Left lobe of liver (tissue), 2 donors: ENCODE measurements at regions not wholly inside any gene's neighbourhood (a gene's known extent, or its start where the extent isn't known, plus 50 kb on each side); places are given as distances from the start of the nearest gene placed in this dataset.
"Not testable (repeated sequence)": the region's sequence is repeated elsewhere in the genome, so short reads cannot be mapped to it uniquely, and the experiment has no call there.

Source experiments
- ATAC-seq: fragments of 200-7000 bp; cut with Tn5 transposase; one replicate; pipeline ENCODE4 v1.9.1; 2020; ENCODE audit warnings: mild to moderate bottlenecking, moderate library complexity
- DNase-seq: peaks from one replicate; pipeline ENCODE4 v3.0.0-alpha.2; 2020; ENCODE audit warnings: low spot score
- donor health status: DM: no; HTN: no; CAD: no; lungs with moderate emphysema.
- donor health status: DM: no; HTN: yes; CAD: no.

DNA sequence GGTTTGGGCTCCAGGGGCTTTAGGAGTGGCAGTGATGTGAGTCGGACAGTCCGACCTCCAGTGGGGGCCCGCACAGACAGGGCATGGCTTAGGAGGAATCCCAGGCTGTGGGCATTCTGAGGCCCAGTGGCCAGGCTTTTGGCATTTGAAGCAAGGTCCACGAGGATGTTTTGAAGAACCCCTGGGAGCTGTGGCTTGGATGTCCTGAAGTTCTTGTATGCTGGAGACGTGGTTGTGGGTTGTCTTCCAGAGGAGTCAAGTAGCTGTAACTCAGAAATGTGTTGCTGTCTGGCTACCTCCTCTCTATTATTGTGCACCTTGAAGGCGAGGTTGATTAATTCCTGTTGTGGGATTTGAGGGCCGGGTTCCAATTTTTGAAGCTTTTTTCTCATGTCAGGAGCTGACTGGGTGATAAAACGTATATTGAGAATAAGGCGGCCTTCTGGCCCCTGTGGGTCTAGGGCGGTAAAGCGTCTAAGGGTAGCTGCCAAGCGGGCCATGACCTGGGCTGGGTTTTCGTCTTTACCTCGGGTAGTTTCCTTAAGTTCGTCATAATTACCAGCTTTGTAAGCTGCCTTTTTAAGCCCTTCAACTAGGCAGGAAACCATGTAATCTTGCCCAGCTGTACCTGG, 67.3 kb upstream of the EZR start:
- DNase-seq: peak; percentile 14
- ATAC-seq: not testable (repeated sequence)

DNA sequence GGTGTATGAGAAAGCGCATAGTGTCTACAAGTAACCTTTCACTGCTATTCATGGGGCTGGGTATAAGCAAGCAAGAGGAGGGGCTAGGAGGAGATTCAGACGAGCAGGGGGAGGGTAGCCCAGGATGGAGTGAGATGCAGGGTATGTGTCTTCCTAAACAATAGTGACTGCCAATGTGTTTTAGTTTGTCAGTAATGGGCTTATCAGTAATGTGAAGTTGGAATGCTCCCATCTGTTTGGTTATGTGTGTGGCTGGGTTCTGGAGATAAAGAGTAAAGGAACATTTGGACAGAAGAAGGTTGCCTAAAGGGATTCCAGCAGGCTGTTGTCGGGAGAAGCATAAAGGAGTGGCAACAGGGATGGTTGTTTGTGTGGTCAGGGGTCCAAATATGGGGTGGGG, 62.7 kb upstream of the EZR start:
- ATAC-seq, DNase-seq: not testable (repeated sequence)

DNA sequence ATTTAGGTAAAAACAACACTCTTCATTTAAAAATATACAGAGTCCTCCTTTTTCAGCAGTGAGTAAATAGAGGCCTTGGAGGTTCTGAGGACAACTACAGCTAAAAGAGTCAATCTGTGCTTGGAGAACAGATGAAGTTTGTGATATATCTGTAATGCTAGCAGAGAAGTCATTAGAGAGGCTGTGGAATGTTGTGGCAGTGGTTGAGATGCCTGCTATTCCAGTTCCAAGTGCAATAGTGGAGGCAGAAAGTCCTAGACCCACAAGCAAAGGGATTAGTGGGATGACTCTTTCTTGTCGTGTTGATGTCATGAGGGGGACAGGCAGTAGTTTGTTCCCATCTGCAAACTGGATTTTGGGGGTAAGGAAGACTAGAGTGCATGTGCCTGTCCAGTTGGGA, 62.1 kb upstream of the EZR start:
- not testable (repeated sequence) for DNase-seq, ATAC-seq

DNA sequence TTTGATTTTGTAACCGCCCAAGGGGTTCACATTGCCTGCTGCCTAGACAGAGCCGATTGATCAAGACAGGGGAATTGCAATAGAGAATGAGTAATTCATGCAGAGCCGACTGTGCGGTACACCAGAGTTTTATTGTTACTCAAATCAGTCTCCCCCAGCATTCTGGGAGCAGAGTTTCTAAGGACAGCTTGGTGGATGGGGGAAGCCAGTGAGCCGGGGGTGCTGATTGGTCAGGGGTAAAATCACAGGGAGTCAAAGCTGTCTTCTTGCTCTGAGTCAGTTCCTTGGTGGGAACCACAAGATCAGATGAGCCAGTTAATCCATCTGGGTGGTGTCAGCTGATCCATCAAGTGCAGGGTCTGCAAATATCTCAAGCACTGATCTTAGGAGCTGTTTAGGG, 60.0 kb upstream of the EZR start:
- ATAC-seq (no peak), DNase-seq (no peak)

DNA sequence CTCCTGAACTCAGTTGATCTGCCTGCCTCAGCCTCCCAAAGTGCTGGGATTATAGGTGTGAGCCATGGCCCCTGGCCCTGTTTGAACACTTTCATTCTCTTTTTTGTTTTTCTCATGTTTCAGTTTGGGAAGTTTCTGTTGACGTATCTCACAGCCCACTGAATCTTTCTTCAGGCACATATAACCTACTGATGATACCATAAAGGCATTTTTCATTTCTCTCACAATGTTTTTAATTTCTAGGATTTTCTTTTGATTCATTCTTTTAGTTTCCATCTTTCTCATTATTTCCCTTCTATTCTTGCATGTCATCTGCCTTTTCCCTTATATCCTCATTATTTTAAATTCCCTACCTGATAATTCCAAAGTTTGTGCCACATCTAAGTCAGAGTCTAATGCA, 58.5 kb upstream of the EZR start:
- DNase-seq: no peak

DNA sequence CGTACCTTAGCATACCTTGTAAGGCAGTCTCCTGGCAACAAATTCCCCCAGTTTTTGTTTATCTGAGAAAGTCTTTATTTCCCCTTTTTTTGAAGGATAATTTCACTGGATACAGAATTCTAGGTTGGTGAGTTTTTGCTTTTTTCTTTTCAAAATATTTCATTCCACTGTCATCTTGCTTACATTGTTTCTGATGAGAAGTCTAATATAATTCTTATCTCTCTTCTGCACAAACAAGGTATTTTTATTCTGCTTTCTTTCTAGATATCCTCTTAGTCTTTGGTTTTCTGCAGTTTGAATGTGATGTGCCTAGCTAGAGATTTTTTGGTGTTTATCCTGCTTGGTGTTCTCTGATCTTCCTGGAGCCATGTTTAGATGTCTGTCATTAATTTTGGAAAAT, 57.7 kb upstream of the EZR start:
- ATAC-seq: no peak
- DNase-seq: no peak

More for the DNA sequence above, 58.5 kb upstream of the EZR start:
- ATAC-seq: no peak

DNA sequence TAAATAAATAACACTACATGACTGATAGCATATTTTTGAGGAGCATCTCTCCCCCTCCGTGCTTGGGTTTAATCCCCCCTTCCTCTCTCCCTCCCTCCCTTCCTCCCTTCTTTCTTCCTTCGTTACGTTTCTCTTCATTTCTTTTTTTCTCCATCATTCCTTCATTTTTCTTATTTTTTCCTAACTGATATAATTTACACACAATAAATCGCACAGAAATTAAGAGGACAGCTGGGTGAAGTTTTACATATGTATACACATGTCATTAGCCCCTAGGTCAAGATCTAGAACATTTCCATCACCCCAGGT, 51.4 kb upstream of the EZR start:
- DNase-seq (no peak), ATAC-seq (no peak)

DNA sequence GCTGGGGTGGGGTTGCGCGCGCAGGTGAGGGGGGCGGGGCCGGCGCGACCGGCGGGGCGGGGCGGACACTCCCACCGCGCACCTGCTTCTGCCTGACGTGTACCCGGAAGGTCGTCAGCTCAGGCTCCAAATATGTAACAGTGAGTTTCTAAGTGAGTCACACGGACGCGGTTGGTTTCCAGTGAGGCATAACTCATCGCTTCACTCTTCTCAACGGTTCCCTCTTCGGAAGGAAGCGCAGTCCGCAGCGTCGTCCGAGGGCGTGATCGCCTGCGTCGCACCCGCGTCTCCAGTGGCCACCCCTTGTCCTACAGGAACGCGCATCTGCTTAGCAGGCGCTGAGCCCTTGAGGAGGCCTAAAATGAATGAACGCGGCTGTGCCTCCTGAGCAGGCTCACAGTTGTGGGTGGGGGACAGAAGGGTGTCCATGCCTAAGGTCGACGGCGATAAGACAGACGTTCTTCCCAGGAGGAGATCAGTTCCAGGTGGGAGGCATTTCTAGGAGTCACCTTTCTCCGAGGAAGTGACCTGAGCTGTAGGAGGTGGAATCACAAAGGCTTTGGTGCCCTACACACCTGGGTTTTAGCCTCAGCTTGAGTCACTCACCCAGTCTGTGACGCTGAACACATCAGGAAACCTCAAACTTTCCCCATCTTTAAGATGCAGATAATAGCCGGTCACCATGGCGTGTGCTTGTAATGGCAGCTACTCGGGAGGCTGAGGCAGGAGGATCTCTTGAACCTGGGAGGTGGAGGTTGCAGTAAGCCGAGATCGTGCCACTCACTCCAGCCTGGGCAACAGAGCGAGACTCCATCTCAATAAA, 50.9 kb upstream of the EZR start:
- ATAC-seq: peak; percentile 92
- DNase-seq: no peak

DNA sequence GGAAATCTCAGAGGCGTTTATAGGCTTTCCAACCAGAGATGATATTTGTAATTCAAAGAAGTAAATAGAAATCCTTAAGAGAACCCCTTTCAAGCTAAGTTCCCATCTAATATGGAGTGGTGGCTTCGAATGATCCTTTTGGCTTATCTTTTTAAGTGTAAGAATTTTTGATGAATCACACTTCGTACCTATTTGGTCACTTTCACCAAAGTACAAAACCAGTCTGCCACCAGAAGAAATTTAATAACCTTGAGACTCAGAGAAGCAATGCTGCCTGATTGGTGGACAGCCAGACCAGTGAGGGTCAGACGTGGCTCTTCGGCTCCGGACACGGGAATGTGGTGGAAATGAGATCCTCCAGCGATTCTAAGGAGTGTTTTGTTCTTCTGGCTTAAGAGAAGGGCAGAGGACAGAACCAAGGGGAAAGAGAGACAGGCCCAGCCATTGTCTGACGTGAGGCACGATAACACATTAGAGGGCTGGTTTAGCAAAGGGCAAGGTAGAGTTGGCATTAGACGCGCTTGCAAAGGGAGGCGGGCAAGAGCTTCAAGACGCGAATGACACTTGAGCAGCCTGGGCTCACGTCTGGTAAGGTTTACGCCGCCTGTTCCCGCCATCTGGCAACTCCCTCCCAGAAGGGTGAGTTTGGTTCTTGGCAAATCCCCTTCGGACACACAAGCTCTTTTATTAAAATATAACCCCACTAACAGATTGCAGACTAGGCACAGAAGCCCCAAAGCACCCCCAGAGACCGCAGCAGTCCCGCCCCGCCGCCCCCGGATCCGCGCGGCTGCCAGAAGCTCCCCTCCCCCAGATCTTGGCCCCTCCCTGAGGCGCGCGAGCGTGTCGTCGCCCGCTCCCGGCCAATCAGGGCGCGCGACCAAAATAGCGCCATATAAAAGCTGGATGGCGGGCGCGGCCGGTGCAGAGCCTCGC, 50.0 kb upstream of the EZR start:
- DNase-seq (peak; percentile 90), ATAC-seq (peak; percentile 88)
